Fibroblast of pulmonary artery (primary cell): ENCODE measurements at regions not wholly inside any gene's neighbourhood (a gene's known extent, or its start where the extent isn't known, plus 50 kb on each side); places are given as distances from the start of the nearest gene placed in this dataset.
A peak's percentile ranks its signal among the peaks of the same experiment; 100 is the strongest.
"Not testable (repeated sequence)": the region's sequence is repeated elsewhere in the genome, so short reads cannot be mapped to it uniquely, and the experiment has no call there.

Experiments
- DNase-seq: peaks from one replicate; pipeline ENCODE4 v3.0.0-alpha.2; 2010; ENCODE audit warnings: low read depth
- H3K4me3 ChIP-seq: replicated peaks from 2 replicates; pipeline ENCODE4 v1.5.1; 2011; ENCODE audit warnings: low read depth, mild to moderate bottlenecking, control low read depth, low read length, moderate library complexity
- CTCF ChIP-seq: IDR thresholded peaks from 2 replicates; pipeline ENCODE4 v1.5.1; 2011; ENCODE audit warnings: mild to moderate bottlenecking, control low read depth, low read length, inconsistent platforms; ENCODE audit errors: missing control alignments

- DNase-seq, result no peak
- H3K4me3 ChIP-seq, result no peak overlapping the region
Observed at GRCh38 chr1:222002503-222002902, 260.6 kb upstream of the DUSP10 start.

GRCh38 chr1:222000131-222000530, 258.2 kb upstream of the DUSP10 start:
- DNase-seq, result no peak
- TF ChIP-seq CTCF, result no peak
- no peak overlapping the region for H3K4me3 ChIP-seq

More at GRCh38 chr1:222002503-222002902, 260.6 kb upstream of the DUSP10 start:
- TF ChIP-seq CTCF, result no peak

DNA sequence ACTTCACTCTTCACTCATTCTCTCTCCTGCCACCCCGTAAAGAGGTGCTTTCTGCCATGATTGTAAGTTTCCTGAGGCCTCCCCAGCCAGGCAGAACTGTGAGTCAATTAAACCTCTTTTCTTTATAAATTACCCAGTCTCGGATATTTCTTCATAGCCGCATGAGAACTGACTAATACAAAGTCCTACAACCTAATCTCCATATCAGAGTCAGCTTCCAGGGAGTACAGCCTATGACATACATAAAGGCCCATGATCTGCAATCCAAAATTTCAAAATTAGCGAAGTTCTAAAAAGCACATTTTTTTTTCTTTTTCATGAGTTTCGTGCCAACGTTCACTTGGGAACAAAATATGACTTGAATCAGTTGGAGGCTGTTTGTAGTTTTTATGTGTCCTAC, 256.9 kb upstream of the DUSP10 start:
- no peak overlapping the region for H3K4me3 ChIP-seq
- TF ChIP-seq CTCF, result no peak
- peak; percentile 49 for DNase-seq

- DNase-seq, result peak; percentile 56
- no peak for TF ChIP-seq CTCF
Observed at GRCh38 chr1:221998186-221998612, 256.3 kb upstream of the DUSP10 start.

DNA sequence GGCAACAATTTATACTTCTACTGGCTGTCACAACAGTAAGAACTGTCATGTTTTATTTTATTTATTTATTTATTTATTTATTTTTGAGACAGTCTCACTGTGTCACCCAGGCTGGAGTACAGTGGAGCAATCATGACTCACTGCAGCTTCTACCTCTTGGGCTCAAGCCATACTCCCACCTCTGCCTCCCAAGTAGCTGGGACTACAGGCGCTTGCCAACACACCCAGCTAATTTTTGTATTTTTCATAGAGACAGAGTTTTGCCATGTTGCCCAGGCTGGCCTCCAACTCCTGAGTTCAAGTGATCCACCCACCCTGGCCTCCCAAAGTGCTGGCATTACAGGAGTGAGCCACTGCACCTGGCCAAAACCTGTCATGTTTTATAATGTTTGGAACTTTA, 255.1 kb upstream of the DUSP10 start:
- H3K4me3 ChIP-seq, result not testable (repeated sequence)
- DNase-seq, result peak; percentile 88

More at GRCh38 chr1:221998186-221998612, 256.3 kb upstream of the DUSP10 start:
- H3K4me3 ChIP-seq, result no peak overlapping the region

DNA sequence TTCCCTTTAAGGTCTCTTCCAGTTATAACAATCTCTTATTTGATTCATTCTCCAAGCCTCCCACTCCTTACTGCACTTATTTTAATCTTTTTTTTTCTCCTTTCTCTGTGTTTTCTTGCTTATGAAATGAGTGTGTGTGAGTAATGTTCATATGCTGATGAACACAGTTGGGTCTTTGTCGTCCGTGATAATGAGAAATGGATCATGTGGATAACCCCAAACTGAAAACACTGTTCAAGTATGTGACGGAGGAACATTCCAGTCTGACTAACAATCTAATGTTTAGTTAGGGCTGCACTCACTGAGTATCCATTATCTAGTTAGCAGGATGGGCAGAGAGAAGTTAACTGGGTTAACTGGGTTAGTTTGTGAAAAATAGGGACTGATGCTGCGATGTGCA, 253.1 kb upstream of the DUSP10 start:
- no peak for TF ChIP-seq CTCF
- H3K4me3 ChIP-seq, result no peak overlapping the region
- DNase-seq, result peak; percentile 70

- H3K4me3 ChIP-seq, result no peak overlapping the region
- DNase-seq, result no peak
- TF ChIP-seq CTCF, result no peak
Observed at GRCh38 chr1:221994274-221994698, 252.4 kb upstream of the DUSP10 start.
